Transverse colon (tissue), 4 donors: ENCODE measurements at regions not wholly inside any gene's neighbourhood (a gene's known extent, or its start where the extent isn't known, plus 50 kb on each side); places are given as distances from the start of the nearest gene placed in this dataset.

Experiments
- DNase-seq: peaks from one replicate; pipeline ENCODE4 v3.0.0-alpha.2; 2019
- H3K27ac ChIP-seq, 4 donors: fragments of 200-600 bp; sonication (generic); 2 replicates each; pipeline ENCODE4 v1.5.1; 2016 to 2018; ENCODE audit warnings: inconsistent platforms in 4 of 4
- H3K27me3 ChIP-seq: fragments of 200-600 bp; sonication (generic); 2 replicates; pipeline ENCODE4 v1.5.1; 2017; ENCODE audit warnings: inconsistent platforms
- H3K36me3 ChIP-seq, 4 donors: fragments of 200-600 bp; sonication (generic); 2 replicates each; pipeline ENCODE4 v1.5.1; 2017 to 2019; ENCODE audit warnings: inconsistent platforms in 4 of 4
- H3K4me1 ChIP-seq, 4 donors: fragments of 200-600 bp; sonication (generic); 2 replicates each; pipeline ENCODE4 v1.5.1; 2017 to 2020; ENCODE audit warnings: inconsistent platforms in 4 of 4
- H3K4me3 ChIP-seq, 4 donors: fragments of 200-600 bp; sonication (generic); 1 replicate in 1 of 4; 2 replicates in 3 of 4; pipeline versions ENCODE4 v1.5.1 to v1.6.1; 2017 to 2019; ENCODE audit warnings: inconsistent platforms in 4 of 4
- H3K9me3 ChIP-seq, 2 donors: fragments of 200-600 bp; sonication (generic); 2 replicates each; pipeline ENCODE4 v1.5.1; 2017 to 2019; ENCODE audit warnings: inconsistent platforms in 2 of 2
- CTCF ChIP-seq, 5 experiments: fragments of 200-600 bp in 3 of 5; fragments of 450-650 bp in 2 of 5; sonication (generic) in 3 of 5; IDR thresholded peaks; 1 replicate in 2 of 5; 2 replicates in 3 of 5; pipeline ENCODE4 v1.5.1; 2016 to 2017; ENCODE audit warnings: antibody characterized with exemption in 5 of 5, inconsistent platforms in 3 of 5, mild to moderate bottlenecking in 2 of 5, moderate library complexity in 1 of 5
- EP300 ChIP-seq: sonication (generic); formaldehyde crosslinking; IDR thresholded peaks from one replicate; pipeline ENCODE4 v1.6.1; 2017; ENCODE audit warnings: antibody characterized with exemption, low read depth
- POLR2A ChIP-seq: fragments of 450-650 bp; IDR thresholded peaks from one replicate; pipeline ENCODE4 v1.6.1; 2016; ENCODE audit warnings: antibody characterized with exemption, mild to moderate bottlenecking, moderate library complexity
- POLR2AphosphoS5 ChIP-seq, 3 donors: sonication (generic); formaldehyde crosslinking; IDR thresholded peaks; one replicate each; pipeline ENCODE4 v1.6.1; 2016; ENCODE audit warnings: antibody characterized with exemption in 3 of 3
- WGBS, 2 donors: methylation state at CpG; one replicate each; pipeline ENCODE4 v1.1.5; 2018; ENCODE audit warnings: low coverage in 1 of 2; 5-methylcytosine and 5-hydroxymethylcytosine counted together
- in situ Hi-C, 4 donors: fragments of 200-750 bp; cut with MboI; loops; one replicate each; pipeline versions ENCODE4 v1.15.0 to v1.15.1; 2017; ENCODE audit warnings: low sequenced_read_pairs in 3 of 4, low pct_ligation_motif_present in 1 of 4, low pct_unique_long_range_greater_than_20kb in 1 of 4
- intact Hi-C: fragments of 100-400 bp; cut with DNase I; formaldehyde crosslinking; loops from one replicate; pipeline ENCODE4 v1.15.1; 2023; ENCODE audit warnings: low total_unique reads

GRCh38 chr18:47345291-47345690, 93.8 kb upstream of the SKOR2 start:
- DNase-seq, result no peak
- Histone ChIP-seq H3K27me3 (no peaks in the 10 kb centered on the region), H3K4me3 (no peak overlapping the region), H3K9me3 (no peaks in the 10 kb centered on the region), H3K27ac (no peak overlapping the region), H3K36me3 (no peaks in the 10 kb centered on the region), H3K4me1 (no peaks in the 10 kb centered on the region)
- intact Hi-C loops, result no loop called here
- WGBS, 2 donors, result 68 to 100% methylated on average over 1 to 4 of the region's 4 CpGs
- TF ChIP-seq CTCF (IDR thresholded peaks at IDR 0.05), result no peak
- no peak for TF ChIP-seq POLR2AphosphoS5 (IDR thresholded peaks at IDR 0.05)
- TF ChIP-seq POLR2A, result no peak
- TF ChIP-seq EP300, result no peak
- in situ Hi-C loops, result no loop called here

GRCh38 chr18:47343291-47343690, 91.8 kb upstream of the SKOR2 start:
- H3K27me3 ChIP-seq, result no peaks in the 10 kb centered on the region
- no peak overlapping the region for H3K4me3 ChIP-seq
- 46 to 53% methylated on average over 2 to 4 of the region's 4 CpGs for WGBS, 2 donors
- no peak for DNase-seq
- H3K27ac ChIP-seq, result no peak overlapping the region
- TF ChIP-seq EP300 (no peak), POLR2AphosphoS5 (IDR thresholded peaks at IDR 0.05) (no peak), CTCF (IDR thresholded peaks at IDR 0.05) (no peak)
- in situ Hi-C loops, result no loop called here
- no peaks in the 10 kb centered on the region for H3K9me3 ChIP-seq
- intact Hi-C loops, result no loop called here
- H3K36me3 ChIP-seq, result no peaks in the 10 kb centered on the region
- no peaks in the 10 kb centered on the region for H3K4me1 ChIP-seq

- Histone ChIP-seq H3K9me3 (no peaks in the 10 kb centered on the region), H3K27me3 (no peaks in the 10 kb centered on the region), H3K4me3 (no peak overlapping the region), H3K4me1 (no peaks in the 10 kb centered on the region), H3K27ac (no peak overlapping the region), H3K36me3 (no peaks in the 10 kb centered on the region)
- intact Hi-C loops (no loop called here), in situ Hi-C loops (no loop called here)
- 65% methylated on average over 1 of the region's 1 CpG; no CpG with 5 or more reads in 1 of the 2 donors for WGBS, 2 donors
- TF ChIP-seq CTCF (IDR thresholded peaks at IDR 0.05) (no peak), POLR2A (no peak), POLR2AphosphoS5 (IDR thresholded peaks at IDR 0.05) (no peak), EP300 (no peak)
- DNase-seq, result no peak
Measured at GRCh38 chr18:47342566-47342965, 91.1 kb upstream of the SKOR2 start.

GRCh38 chr18:47341678-47342077, 90.2 kb upstream of the SKOR2 start:
- H3K27ac ChIP-seq, result no peak overlapping the region
- H3K9me3 ChIP-seq, result no peaks in the 10 kb centered on the region
- no peak for TF ChIP-seq CTCF (IDR thresholded peaks at IDR 0.05)
- TF ChIP-seq EP300, result no peak
- no peak for TF ChIP-seq POLR2A
- no peak for TF ChIP-seq POLR2AphosphoS5 (IDR thresholded peaks at IDR 0.05)
- H3K4me3 ChIP-seq, result no peak overlapping the region
- no peak for DNase-seq
- no peaks in the 10 kb centered on the region for H3K4me1 ChIP-seq
- H3K36me3 ChIP-seq, result no peaks in the 10 kb centered on the region
- no peaks in the 10 kb centered on the region for H3K27me3 ChIP-seq
- WGBS, 2 donors, result 65 to 80% methylated on average over 6 of the region's 6 CpGs
- intact Hi-C loops, result no loop called here
- in situ Hi-C loops, result no loop called here
